Duodenal mucosa (tissue), 2 donors: ENCODE measurements at regions not wholly inside any gene's neighbourhood (a gene's known extent, or its start where the extent isn't known, plus 50 kb on each side); places are given as distances from the start of the nearest gene placed in this dataset.
"Not testable (repeated sequence)": the region's sequence is repeated elsewhere in the genome, so short reads cannot be mapped to it uniquely, and the experiment has no call there.

Source experiments
- H3K27ac ChIP-seq: one replicate; pipeline ENCODE4 v1.7.0; 2013; ENCODE audit warnings: low read depth, low read length
- H3K27me3 ChIP-seq, 2 donors: one replicate each; pipeline ENCODE4 v1.7.0; 2013; ENCODE audit warnings: low read length in 2 of 2, control low read depth in 1 of 2; ENCODE audit not compliant: insufficient read depth in 2 of 2, control insufficient read depth in 1 of 2
- H3K36me3 ChIP-seq, 2 donors: one replicate each; pipeline ENCODE4 v1.7.0; 2013; ENCODE audit warnings: low read length in 2 of 2, control low read depth in 1 of 2; ENCODE audit not compliant: insufficient read depth in 2 of 2, control insufficient read depth in 1 of 2
- H3K4me1 ChIP-seq, 2 donors: one replicate each; pipeline ENCODE4 v1.7.0; 2013; ENCODE audit warnings: low read length in 2 of 2, control low read depth in 1 of 2; ENCODE audit not compliant: insufficient read depth in 2 of 2, control insufficient read depth in 1 of 2
- H3K4me3 ChIP-seq, 2 donors: one replicate each; pipeline ENCODE4 v1.7.0; 2013; ENCODE audit warnings: low read length in 2 of 2, low read depth in 1 of 2
- H3K9ac ChIP-seq, 2 donors: one replicate each; pipeline ENCODE4 v1.7.0; 2013; ENCODE audit warnings: low read length in 2 of 2, low read depth in 1 of 2
- H3K9me3 ChIP-seq, 2 donors: one replicate each; pipeline ENCODE4 v1.7.0; 2013; ENCODE audit warnings: low read length in 2 of 2, control low read depth in 1 of 2; ENCODE audit not compliant: control insufficient read depth in 1 of 2

- no peak overlapping the region for H3K27ac ChIP-seq
- no peak overlapping the region for H3K9ac ChIP-seq
- H3K4me1 ChIP-seq, result no peaks in the 10 kb centered on the region
- H3K27me3 ChIP-seq, result no peaks in the 10 kb centered on the region
- no peaks in the 10 kb centered on the region for H3K36me3 ChIP-seq
- H3K9me3 ChIP-seq, result peaks cover 0 to 9% of the 10 kb centered on the region in 2 donors
- no peak overlapping the region for H3K4me3 ChIP-seq
These were observed 485.4 kb upstream of the CCDC196 start for GRCh38 chr14:66000766-66001165.

GRCh38 chr14:66001356-66001755, 484.8 kb upstream of the CCDC196 start:
- no peak overlapping the region for H3K9ac ChIP-seq
- H3K9me3 ChIP-seq, result peaks cover 0 to 9% of the 10 kb centered on the region in 2 donors
- H3K36me3 ChIP-seq, result no peaks in the 10 kb centered on the region
- H3K4me3 ChIP-seq, result no peak overlapping the region
- H3K4me1 ChIP-seq, result no peaks in the 10 kb centered on the region
- H3K27me3 ChIP-seq, result no peaks in the 10 kb centered on the region
- H3K27ac ChIP-seq, result no peak overlapping the region

- H3K9me3 ChIP-seq, result peaks cover 0 to 9% of the 10 kb centered on the region in 2 donors
- H3K4me3 ChIP-seq, result no peak overlapping the region
- H3K36me3 ChIP-seq, result no peaks in the 10 kb centered on the region
- H3K9ac ChIP-seq, result no peak overlapping the region
- no peak overlapping the region for H3K27ac ChIP-seq
- no peaks in the 10 kb centered on the region for H3K27me3 ChIP-seq
- no peaks in the 10 kb centered on the region for H3K4me1 ChIP-seq
These were observed 483.0 kb upstream of the CCDC196 start for GRCh38 chr14:66003082-66003730.

- Histone ChIP-seq H3K9me3 (no peaks in the 10 kb centered on the region), H3K4me3 (no peak overlapping the region), H3K36me3 (no peaks in the 10 kb centered on the region), H3K27me3 (no peaks in the 10 kb centered on the region), H3K27ac (no peak overlapping the region), H3K4me1 (no peaks in the 10 kb centered on the region), H3K9ac (no peak overlapping the region)
These were observed 480.2 kb upstream of the CCDC196 start for GRCh38 chr14:66005900-66006434.

GRCh38 chr14:66008631-66009030, 477.5 kb upstream of the CCDC196 start:
- Histone ChIP-seq H3K9me3 (no peaks in the 10 kb centered on the region), H3K36me3 (no peaks in the 10 kb centered on the region), H3K27ac (no peak overlapping the region), H3K27me3 (no peaks in the 10 kb centered on the region), H3K4me3 (no peak overlapping the region), H3K9ac (no peak overlapping the region), H3K4me1 (no peaks in the 10 kb centered on the region)

- Histone ChIP-seq H3K4me1 (no peaks in the 10 kb centered on the region), H3K9ac (no peak overlapping the region), H3K27me3 (no peaks in the 10 kb centered on the region), H3K4me3 (no peak overlapping the region), H3K9me3 (no peaks in the 10 kb centered on the region), H3K27ac (no peak overlapping the region), H3K36me3 (no peaks in the 10 kb centered on the region)
These were observed 477.1 kb upstream of the CCDC196 start for GRCh38 chr14:66009089-66009488.

- Histone ChIP-seq H3K9ac (no peak overlapping the region), H3K27me3 (no peaks in the 10 kb centered on the region), H3K4me1 (no peaks in the 10 kb centered on the region), H3K36me3 (no peaks in the 10 kb centered on the region), H3K9me3 (no peaks in the 10 kb centered on the region), H3K27ac (no peak overlapping the region), H3K4me3 (no peak overlapping the region)
These were observed 475.5 kb upstream of the CCDC196 start for GRCh38 chr14:66010695-66011094.

GRCh38 chr14:66011855-66012254, 474.3 kb upstream of the CCDC196 start:
- H3K4me1 ChIP-seq, result no peaks in the 10 kb centered on the region

GRCh38 chr14:66013607-66014006, 472.6 kb upstream of the CCDC196 start:
- not testable (repeated sequence) for H3K36me3 ChIP-seq, H3K27ac ChIP-seq, H3K4me3 ChIP-seq, H3K4me1 ChIP-seq, H3K27me3 ChIP-seq, H3K9ac ChIP-seq, H3K9me3 ChIP-seq

More at GRCh38 chr14:66011855-66012254, 474.3 kb upstream of the CCDC196 start:
- Histone ChIP-seq H3K9ac (no peak overlapping the region), H3K27ac (no peak overlapping the region), H3K27me3 (no peaks in the 10 kb centered on the region), H3K4me3 (no peak overlapping the region), H3K9me3 (no peaks in the 10 kb centered on the region), H3K36me3 (no peaks in the 10 kb centered on the region)

- Histone ChIP-seq H3K27me3 (no peaks in the 10 kb centered on the region), H3K9me3 (no peaks in the 10 kb centered on the region), H3K4me3 (no peak overlapping the region), H3K9ac (no peak overlapping the region), H3K27ac (no peak overlapping the region), H3K36me3 (no peaks in the 10 kb centered on the region), H3K4me1 (no peaks in the 10 kb centered on the region)
These were observed 470.9 kb upstream of the CCDC196 start for GRCh38 chr14:66015071-66015780.
